ENCODE measurements at regions not wholly inside any gene's neighbourhood (a gene's known extent, or its start where the extent isn't known, plus 50 kb on each side); places are given as distances from the start of the nearest gene placed in this dataset.

DNA sequence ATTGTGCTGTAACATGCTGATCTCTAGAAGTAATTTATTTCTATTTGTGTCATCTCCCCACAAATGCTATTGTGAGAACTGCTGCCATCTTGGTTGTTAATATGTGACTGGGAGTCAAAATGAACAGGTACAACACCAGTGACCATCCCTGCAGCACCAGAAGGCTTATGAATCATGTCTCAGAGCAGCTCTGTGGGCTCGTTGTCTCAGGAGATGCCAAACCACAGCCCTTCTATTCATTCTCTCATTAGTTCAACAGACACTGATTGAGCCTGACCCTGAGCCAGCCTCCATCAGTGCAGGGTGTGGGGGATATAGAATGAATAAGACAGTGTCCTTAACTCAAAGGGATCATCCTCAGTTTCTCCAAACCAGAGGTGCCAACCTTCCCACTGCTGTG, 92.5 kb downstream of the UTP18 start:
- no peak for TF ChIP-seq TAF1 (IDR thresholded peaks at IDR 0.05; ENCODE audit: borderline replicate concordance, insufficient read depth, low read length)
- TF ChIP-seq, protein P1, sequence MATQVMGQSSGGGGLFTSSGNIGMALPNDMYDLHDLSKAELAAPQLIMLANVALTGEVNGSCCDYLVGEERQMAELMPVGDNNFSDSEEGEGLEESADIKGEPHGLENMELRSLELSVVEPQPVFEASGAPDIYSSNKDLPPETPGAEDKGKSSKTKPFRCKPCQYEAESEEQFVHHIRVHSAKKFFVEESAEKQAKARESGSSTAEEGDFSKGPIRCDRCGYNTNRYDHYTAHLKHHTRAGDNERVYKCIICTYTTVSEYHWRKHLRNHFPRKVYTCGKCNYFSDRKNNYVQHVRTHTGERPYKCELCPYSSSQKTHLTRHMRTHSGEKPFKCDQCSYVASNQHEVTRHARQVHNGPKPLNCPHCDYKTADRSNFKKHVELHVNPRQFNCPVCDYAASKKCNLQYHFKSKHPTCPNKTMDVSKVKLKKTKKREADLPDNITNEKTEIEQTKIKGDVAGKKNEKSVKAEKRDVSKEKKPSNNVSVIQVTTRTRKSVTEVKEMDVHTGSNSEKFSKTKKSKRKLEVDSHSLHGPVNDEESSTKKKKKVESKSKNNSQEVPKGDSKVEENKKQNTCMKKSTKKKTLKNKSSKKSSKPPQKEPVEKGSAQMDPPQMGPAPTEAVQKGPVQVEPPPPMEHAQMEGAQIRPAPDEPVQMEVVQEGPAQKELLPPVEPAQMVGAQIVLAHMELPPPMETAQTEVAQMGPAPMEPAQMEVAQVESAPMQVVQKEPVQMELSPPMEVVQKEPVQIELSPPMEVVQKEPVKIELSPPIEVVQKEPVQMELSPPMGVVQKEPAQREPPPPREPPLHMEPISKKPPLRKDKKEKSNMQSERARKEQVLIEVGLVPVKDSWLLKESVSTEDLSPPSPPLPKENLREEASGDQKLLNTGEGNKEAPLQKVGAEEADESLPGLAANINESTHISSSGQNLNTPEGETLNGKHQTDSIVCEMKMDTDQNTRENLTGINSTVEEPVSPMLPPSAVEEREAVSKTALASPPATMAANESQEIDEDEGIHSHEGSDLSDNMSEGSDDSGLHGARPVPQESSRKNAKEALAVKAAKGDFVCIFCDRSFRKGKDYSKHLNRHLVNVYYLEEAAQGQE (IDR thresholded peaks at IDR 0.05; ENCODE audit: insufficient read depth in 1 of 2, low read depth in 2 of 2, low read length in 2 of 2): no peak
- TF ChIP-seq SIN3A (IDR thresholded peaks at IDR 0.05; ENCODE audit: borderline replicate concordance, insufficient read depth, low read length): no peak
- no peak for TF ChIP-seq POLR2AphosphoS5 (IDR thresholded peaks at IDR 0.05; ENCODE audit: low read depth, low read length)
- TF ChIP-seq FOXP2 (optimal IDR thresholded peaks at IDR 0.05; ENCODE audit: borderline replicate concordance, extremely low read depth, extremely low read length, insufficient read depth): no peak
